Gastrocnemius medialis (tissue), 4 donors: ENCODE measurements at regions not wholly inside any gene's neighbourhood (a gene's known extent, or its start where the extent isn't known, plus 50 kb on each side); places are given as distances from the start of the nearest gene placed in this dataset.

Experiments
- CTCF ChIP-seq, 5 experiments: fragments of 450-650 bp in 3 of 5; fragments of 200-600 bp in 2 of 5; sonication (generic) in 2 of 5; IDR thresholded peaks in 4 of 5; conservative IDR thresholded peaks in 1 of 5; 1 replicate in 4 of 5; 2 replicates in 1 of 5; pipeline ENCODE4 v1.5.1; 2016 to 2019; ENCODE audit warnings: antibody characterized with exemption in 5 of 5, mild to moderate bottlenecking in 3 of 5, moderate library complexity in 3 of 5
- POLR2A ChIP-seq, 2 donors: fragments of 450-650 bp; IDR thresholded peaks; one replicate each; pipeline ENCODE4 v1.6.1; 2017; ENCODE audit warnings: antibody characterized with exemption in 2 of 2, mild to moderate bottlenecking in 2 of 2, moderate library complexity in 2 of 2

GRCh38 chr11:95453616-95454171 lies 222.7 kb upstream of the SESN3 start:
- TF ChIP-seq POLR2A (IDR thresholded peaks at IDR 0.05) (no peak), CTCF (IDR thresholded peaks at IDR 0.05 in 4 of 5, conservative IDR thresholded peaks at IDR 0.05 in 1 of 5) (no peak)
